Erythroblast (primary cell): ENCODE measurements at regions not wholly inside any gene's neighbourhood (a gene's known extent, or its start where the extent isn't known, plus 50 kb on each side); places are given as distances from the start of the nearest gene placed in this dataset.

Experiments used
- DNase-seq, 2 experiments: peaks; one replicate each; lab custom pipeline; 2025; lab: John Stamatoyannopoulos, UW
- GATA1 ChIP-seq: IDR thresholded peaks from 2 replicates; pipeline ENCODE4 v1.6.1; 2011; ENCODE audit warnings: low read depth, mild to moderate bottlenecking, control low read depth, low read length, moderate library complexity
- POLR2A ChIP-seq: IDR thresholded peaks from 2 replicates; pipeline ENCODE4 v1.6.1; 2011; ENCODE audit warnings: mild to moderate bottlenecking, low read length

- TF ChIP-seq GATA1: no peak
- TF ChIP-seq POLR2A: no peak
- no peak for DNase-seq
Observed at GRCh38 chr1:98331718-98332311, 329.7 kb upstream of the SNX7 start.

DNA sequence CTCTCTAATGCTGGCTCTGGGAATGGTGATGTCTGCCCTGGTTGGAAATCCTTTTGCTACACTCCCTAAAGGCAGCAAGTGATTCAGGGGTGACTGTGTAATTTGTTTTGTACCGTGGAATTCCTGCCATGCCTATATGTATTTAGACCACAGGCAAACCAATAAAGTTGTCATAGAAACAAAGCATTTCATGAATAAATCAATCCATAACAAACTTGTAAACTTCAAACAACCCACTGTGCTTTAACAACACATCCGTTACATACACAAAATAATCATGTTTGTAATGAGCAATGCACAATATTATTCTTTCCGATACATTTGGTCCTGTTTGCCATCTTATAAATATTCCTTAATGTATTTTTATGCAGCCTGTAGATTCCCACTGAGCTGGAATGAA, 330.3 kb upstream of the SNX7 start:
- DNase-seq: no peak
- no peak for TF ChIP-seq POLR2A
- no peak for TF ChIP-seq GATA1

DNA sequence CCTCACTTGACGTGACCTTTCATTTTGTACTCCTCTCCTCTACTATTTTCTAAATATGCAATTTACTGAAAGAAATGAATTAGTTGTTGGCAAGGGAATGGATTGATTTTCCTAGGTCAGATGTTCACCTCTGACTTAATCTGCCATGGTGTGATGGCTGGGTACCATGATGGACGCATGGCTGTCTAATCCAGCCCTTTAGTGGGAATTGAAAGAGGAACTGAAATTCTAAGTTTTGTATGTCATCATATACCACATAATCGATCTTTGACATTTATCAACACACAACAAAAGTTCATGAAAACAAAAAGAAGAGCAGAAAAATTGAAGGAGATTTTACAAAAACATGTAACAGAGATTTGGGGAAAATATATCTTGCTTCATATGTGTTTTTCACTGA, 331.3 kb upstream of the SNX7 start:
- no peak for DNase-seq
- TF ChIP-seq GATA1 (no peak), POLR2A (no peak)

DNA sequence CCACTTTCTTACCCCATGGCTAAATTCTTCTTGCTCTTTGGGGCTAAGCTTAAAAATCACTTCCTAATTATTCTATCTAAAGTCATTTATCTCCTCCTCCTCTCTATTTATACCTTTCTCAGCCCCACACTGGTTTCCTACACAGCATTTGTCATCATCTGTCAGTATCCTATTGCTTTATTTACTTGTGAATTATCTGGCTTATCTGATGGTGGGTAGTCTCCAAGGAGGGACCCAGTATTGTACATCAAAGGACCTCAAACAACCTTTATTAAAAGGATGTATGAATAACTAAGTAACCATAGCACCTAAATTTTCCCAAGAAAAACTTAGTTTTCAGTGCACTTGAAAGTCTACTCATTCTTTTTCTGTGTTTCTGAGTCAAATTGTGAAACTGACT, 332.7 kb upstream of the SNX7 start:
- TF ChIP-seq GATA1 (no peak), POLR2A (no peak)
- DNase-seq: no peak

- no peak for TF ChIP-seq POLR2A
- DNase-seq: no peak
Observed at GRCh38 chr1:98327220-98327861, 334.2 kb upstream of the SNX7 start.

DNA sequence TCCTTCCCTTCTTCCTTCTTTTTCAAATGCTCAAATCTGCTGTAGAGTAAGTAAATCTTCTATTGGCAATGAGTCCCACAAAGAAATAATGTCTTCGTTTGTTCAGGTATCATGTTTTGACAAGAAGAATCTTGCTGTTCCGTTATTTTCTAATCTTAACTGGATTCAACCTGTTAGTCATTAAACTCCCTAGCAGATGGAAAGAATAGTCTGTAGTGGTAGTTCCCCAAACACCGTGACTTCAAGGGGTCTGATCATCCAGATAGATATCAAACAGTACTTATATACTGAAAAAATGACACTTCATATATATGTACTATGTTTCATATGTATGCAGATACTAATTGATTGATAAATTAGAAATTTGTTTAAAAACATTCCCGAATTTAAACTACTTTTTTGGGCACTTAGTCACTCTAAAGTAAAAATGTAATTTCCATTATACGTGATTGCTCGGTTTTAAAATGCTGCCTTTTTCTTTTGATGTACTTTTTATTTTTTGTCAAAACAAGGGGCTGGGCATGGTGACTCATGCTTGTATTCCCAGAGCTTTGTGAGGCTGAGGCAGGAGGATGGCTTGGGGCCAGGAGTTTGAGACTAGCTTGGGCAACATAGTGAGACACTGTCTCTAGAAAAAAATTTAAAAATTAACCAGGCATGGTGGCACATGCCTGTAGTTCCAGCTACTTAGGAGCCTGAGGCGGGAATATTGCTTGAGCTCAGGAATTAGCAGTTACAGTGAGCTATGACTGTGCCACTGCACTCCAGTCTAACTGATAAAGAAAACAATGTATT, 335.7 kb upstream of the SNX7 start:
- no peak for DNase-seq

GRCh38 chr1:98323906-98324358, 337.6 kb upstream of the SNX7 start:
- no peak for DNase-seq

More for the DNA sequence above, 335.7 kb upstream of the SNX7 start:
- TF ChIP-seq POLR2A: no peak
- no peak for TF ChIP-seq GATA1

GRCh38 chr1:98323388-98323787, 338.1 kb upstream of the SNX7 start:
- DNase-seq: no peak
- TF ChIP-seq GATA1 (no peak), POLR2A (no peak)

More at GRCh38 chr1:98323906-98324358, 337.6 kb upstream of the SNX7 start:
- TF ChIP-seq GATA1 (no peak), POLR2A (no peak)

GRCh38 chr1:98322966-98323365, 338.6 kb upstream of the SNX7 start:
- TF ChIP-seq GATA1 (no peak), POLR2A (no peak)
- DNase-seq: no peak

GRCh38 chr1:98322086-98322485, 339.4 kb upstream of the SNX7 start:
- no peak for DNase-seq
- no peak for TF ChIP-seq GATA1
- TF ChIP-seq POLR2A: no peak

DNA sequence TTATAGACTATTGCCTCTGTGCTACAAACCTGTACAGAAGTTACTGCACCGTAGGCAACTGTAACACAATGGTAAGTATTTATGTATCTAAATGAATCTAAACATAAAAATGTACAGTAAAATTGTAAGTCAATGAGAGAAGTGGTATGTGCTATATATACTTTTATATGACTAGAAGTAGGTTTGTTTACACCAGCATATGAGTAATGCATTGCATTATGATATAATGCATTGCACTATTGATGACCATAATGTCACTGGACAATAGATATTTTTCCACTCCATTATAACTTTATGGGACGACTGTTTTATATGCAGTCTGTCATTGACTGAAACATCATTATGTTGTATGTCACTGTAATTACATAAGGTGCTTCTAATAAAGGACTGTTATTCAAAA, 340.3 kb upstream of the SNX7 start:
- no peak for TF ChIP-seq GATA1
- no peak for TF ChIP-seq POLR2A
- DNase-seq: no peak

DNA sequence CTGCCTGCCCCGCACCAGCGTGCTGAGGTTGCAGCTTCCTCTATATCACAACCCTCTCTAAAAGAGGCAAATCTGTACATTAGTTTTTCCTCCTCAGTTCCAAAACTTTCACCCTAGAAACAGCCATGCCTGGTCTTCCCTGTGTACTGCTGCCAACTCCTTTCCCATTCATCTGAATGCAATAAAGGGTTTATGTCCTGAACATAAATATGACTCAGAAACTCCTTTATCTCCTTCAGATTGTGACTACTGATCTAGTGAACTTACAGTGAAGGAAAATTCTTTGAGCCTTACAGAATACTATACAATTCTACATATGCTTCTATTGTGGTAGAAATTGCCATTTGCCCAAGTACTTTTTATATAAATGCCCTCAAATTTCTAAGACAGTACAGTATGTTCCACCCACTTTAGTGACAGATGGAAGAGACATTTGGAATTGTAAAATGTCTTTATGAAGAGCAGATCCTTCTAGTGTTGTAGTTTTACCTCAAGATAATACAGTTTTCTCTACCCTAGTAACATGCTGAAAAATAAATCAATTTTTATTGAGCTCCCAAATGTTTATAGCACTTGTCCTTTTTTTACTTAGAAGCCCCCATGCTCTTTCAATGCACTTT, 345.1 kb upstream of the SNX7 start:
- TF ChIP-seq GATA1 (no peak), POLR2A (no peak)

GRCh38 chr1:98315309-98315708, 346.2 kb upstream of the SNX7 start:
- TF ChIP-seq GATA1: no peak
- TF ChIP-seq POLR2A: no peak
- no peak for DNase-seq

More for the DNA sequence above, 345.1 kb upstream of the SNX7 start:
- no peak for DNase-seq

- TF ChIP-seq GATA1 (no peak), POLR2A (no peak)
- DNase-seq: no peak
Observed at GRCh38 chr1:98314601-98315000, 346.9 kb upstream of the SNX7 start.
